Activated CD8-positive, alpha-beta memory T cell treated with anti-CD3 and anti-CD28 coated beads, Interleukin-2, amount 10 ng/mL, durations not matched to agents 7 days and 5 days (primary cell): ENCODE measurements at regions not wholly inside any gene's neighbourhood (a gene's known extent, or its start where the extent isn't known, plus 50 kb on each side); places are given as distances from the start of the nearest gene placed in this dataset.

Experiments
- ATAC-seq: fragments of 150-1000 bp; cut with Tn5 transposase; one replicate; pipeline ENCODE4 v1.10.0; 2021; ENCODE audit warnings: moderate library complexity
- CTCF ChIA-PET: fragments of 350-600 bp; sonication (Branson Sonifier 250); formaldehyde crosslinking; loops from one replicate; lab custom pipeline; 2021; ENCODE audit warnings: antibody characterized with exemption; lab: Charles Lee
- DNase-seq: peaks from one replicate; pipeline ENCODE4 v3.0.0-alpha.2; 2020
- H3K27ac Mint-ChIP-seq: one replicate; pipeline ENCODE4 v1.8.0; 2021; ENCODE audit warnings: mild to moderate bottlenecking, mixed read lengths
- H3K27me3 Mint-ChIP-seq: one replicate; pipeline ENCODE4 v1.8.0; 2021; ENCODE audit warnings: mixed read lengths
- H3K36me3 Mint-ChIP-seq: one replicate; pipeline ENCODE4 v1.8.0; 2021; ENCODE audit warnings: mild to moderate bottlenecking, mixed read lengths
- H3K4me1 Mint-ChIP-seq: one replicate; pipeline ENCODE4 v1.8.0; 2021; ENCODE audit warnings: mixed read lengths
- H3K4me3 Mint-ChIP-seq: one replicate; pipeline ENCODE4 v1.8.0; 2021; ENCODE audit warnings: mild to moderate bottlenecking, moderate library complexity, mixed read lengths
- H3K9me3 Mint-ChIP-seq: one replicate; pipeline ENCODE4 v1.8.0; 2022; ENCODE audit warnings: low read depth, mixed read lengths

DNA sequence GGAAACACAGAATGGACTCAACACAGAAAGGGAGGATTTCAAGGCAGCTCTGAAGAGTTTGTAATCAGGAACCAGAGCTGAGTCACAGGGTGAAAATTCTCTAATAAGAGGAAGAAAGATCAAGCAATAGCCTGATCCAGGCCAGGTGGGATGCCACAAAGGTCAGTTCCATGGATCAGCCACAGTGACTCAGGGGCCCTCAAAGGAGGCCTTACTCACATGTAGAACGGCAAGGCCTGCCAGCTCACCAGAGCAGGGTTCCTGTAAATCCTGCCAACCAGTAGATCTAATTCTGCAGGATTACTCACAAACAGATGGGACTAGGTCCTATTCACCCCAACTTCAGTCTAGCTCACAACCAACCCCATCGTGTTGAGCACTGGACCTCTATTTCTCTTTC is 78.3 kb upstream of the PPP2R3A start:
- Mint-ChIP-seq H3K27ac (no peak overlapping the region), H3K4me3 (no peak overlapping the region), H3K4me1 (no peaks in the 10 kb centered on the region), H3K27me3 (no peaks in the 10 kb centered on the region), H3K9me3 (no peaks in the 10 kb centered on the region), H3K36me3 (no peaks in the 10 kb centered on the region)
- ATAC-seq, result no peak
- DNase-seq, result no peak
- CTCF ChIA-PET, result no interaction called here

DNA sequence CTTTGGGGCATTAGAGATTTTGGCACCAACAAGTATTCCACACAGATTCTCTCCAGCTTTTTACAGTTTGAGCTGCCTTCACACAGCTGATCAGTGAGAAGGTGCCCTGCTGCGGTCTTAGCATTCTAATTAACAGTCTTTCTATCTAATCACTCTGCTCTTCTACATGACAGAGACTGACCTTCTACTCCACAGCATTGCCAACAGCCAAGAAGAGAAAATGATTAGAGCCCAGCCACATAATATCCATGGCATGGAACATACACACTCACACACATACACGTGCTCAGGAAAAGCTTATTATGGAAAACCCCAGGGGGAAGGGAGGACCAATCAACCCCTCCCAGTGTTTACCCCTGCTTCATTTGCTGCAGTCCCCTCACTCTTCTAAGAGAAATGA is 76.1 kb upstream of the PPP2R3A start:
- Mint-ChIP-seq H3K27me3 (no peaks in the 10 kb centered on the region), H3K4me1 (no peaks in the 10 kb centered on the region), H3K9me3 (no peaks in the 10 kb centered on the region), H3K4me3 (no peak overlapping the region), H3K36me3 (no peaks in the 10 kb centered on the region), H3K27ac (no peak overlapping the region)
- CTCF ChIA-PET, result no interaction called here
- ATAC-seq (no peak), DNase-seq (no peak)

GRCh38 chr3:135891121-135891520 is 74.4 kb upstream of the PPP2R3A start:
- Mint-ChIP-seq H3K27me3 (no peaks in the 10 kb centered on the region), H3K27ac (no peak overlapping the region), H3K36me3 (no peaks in the 10 kb centered on the region), H3K9me3 (no peaks in the 10 kb centered on the region), H3K4me3 (no peak overlapping the region), H3K4me1 (no peaks in the 10 kb centered on the region)
- ATAC-seq (no peak), DNase-seq (no peak)
- CTCF ChIA-PET, result no interaction called here

- no peaks in the 10 kb centered on the region for H3K9me3 Mint-ChIP-seq
- H3K4me3 Mint-ChIP-seq, result no peak overlapping the region
- H3K27ac Mint-ChIP-seq, result no peak overlapping the region
- H3K36me3 Mint-ChIP-seq, result no peaks in the 10 kb centered on the region
- CTCF ChIA-PET, result no interaction called here
- H3K27me3 Mint-ChIP-seq, result no peaks in the 10 kb centered on the region
- H3K4me1 Mint-ChIP-seq, result no peaks in the 10 kb centered on the region
- ATAC-seq, result no peak
- peak; percentile 55 for DNase-seq
Measured at GRCh38 chr3:135895106-135895733, 70.3 kb upstream of the PPP2R3A start.

DNA sequence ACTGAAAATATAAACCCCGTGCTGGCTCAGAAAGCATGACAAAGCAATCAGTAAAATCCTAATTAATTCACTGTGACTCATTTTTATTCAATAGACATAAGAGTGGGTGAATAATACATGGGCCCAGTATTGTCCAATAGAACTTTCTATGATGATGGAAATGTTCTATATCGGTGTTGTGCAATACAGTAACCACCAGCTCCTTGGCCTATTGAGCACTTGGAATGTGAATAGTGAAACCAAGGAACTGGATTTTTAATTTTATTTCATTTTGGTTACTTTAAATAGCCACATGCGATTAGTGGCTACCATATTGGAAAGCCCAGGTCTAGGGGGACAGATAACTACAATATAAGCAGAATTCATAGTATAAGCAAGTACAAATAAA is 69.8 kb upstream of the PPP2R3A start:
- Mint-ChIP-seq H3K4me1 (no peaks in the 10 kb centered on the region), H3K9me3 (no peaks in the 10 kb centered on the region), H3K4me3 (no peak overlapping the region), H3K36me3 (no peaks in the 10 kb centered on the region), H3K27me3 (no peaks in the 10 kb centered on the region), H3K27ac (no peak overlapping the region)
- CTCF ChIA-PET, result no interaction called here
- DNase-seq (no peak), ATAC-seq (no peak)

DNA sequence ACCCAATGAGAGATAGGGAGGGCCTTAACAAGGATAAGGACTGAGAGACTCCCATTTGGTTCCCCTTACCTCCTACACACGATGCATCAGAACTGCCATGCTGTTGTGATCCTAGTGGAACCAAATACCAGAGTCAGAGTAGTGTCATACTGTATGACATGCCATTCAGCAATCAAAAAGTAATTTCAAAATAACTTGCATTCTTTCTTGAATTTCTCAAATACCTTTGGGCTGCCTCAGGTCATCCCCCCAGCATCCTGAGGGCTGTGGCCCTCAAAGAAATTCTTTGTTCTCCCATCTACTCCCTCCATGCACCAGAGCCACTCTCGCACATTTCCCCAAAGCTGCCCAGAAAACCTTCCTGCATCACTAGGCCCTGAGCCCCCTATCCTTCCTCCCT is 68.9 kb upstream of the PPP2R3A start:
- ATAC-seq, result no peak
- Mint-ChIP-seq H3K4me3 (no peak overlapping the region), H3K27ac (no peak overlapping the region), H3K36me3 (no peaks in the 10 kb centered on the region), H3K9me3 (no peaks in the 10 kb centered on the region), H3K4me1 (no peaks in the 10 kb centered on the region), H3K27me3 (no peaks in the 10 kb centered on the region)
- CTCF ChIA-PET, result no interaction called here
- no peak for DNase-seq

DNA sequence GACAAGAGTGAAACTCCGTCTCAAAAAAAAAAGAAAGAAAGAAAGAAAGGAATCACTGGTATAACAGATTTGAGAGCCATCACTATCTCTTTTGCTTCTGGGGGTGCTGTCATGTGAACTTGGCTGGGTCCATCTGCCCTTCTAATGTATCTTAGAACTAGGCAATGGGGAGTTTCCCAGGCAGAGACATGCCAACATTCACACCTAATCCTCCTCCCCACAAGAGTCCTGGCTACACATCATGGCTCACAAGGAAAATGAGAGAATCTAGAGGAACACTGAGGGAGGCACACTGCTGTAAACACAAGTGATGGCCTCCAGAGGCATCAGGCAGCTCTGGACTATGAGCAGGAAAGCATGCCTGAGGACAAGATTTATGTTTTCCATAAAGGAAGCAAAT is 67.8 kb upstream of the PPP2R3A start:
- DNase-seq (no peak), ATAC-seq (no peak)
- H3K4me1 Mint-ChIP-seq, result no peaks in the 10 kb centered on the region
- no peak overlapping the region for H3K4me3 Mint-ChIP-seq
- H3K36me3 Mint-ChIP-seq, result no peaks in the 10 kb centered on the region
- no peaks in the 10 kb centered on the region for H3K9me3 Mint-ChIP-seq
- no peaks in the 10 kb centered on the region for H3K27me3 Mint-ChIP-seq
- no peak overlapping the region for H3K27ac Mint-ChIP-seq
- CTCF ChIA-PET, result no interaction called here

GRCh38 chr3:135898774-135899173 is 66.8 kb upstream of the PPP2R3A start:
- Mint-ChIP-seq H3K4me3 (no peak overlapping the region), H3K9me3 (no peaks in the 10 kb centered on the region), H3K4me1 (no peaks in the 10 kb centered on the region), H3K27me3 (no peaks in the 10 kb centered on the region), H3K27ac (no peak overlapping the region), H3K36me3 (no peaks in the 10 kb centered on the region)
- ATAC-seq (no peak), DNase-seq (no peak)
- CTCF ChIA-PET, result no interaction called here

DNA sequence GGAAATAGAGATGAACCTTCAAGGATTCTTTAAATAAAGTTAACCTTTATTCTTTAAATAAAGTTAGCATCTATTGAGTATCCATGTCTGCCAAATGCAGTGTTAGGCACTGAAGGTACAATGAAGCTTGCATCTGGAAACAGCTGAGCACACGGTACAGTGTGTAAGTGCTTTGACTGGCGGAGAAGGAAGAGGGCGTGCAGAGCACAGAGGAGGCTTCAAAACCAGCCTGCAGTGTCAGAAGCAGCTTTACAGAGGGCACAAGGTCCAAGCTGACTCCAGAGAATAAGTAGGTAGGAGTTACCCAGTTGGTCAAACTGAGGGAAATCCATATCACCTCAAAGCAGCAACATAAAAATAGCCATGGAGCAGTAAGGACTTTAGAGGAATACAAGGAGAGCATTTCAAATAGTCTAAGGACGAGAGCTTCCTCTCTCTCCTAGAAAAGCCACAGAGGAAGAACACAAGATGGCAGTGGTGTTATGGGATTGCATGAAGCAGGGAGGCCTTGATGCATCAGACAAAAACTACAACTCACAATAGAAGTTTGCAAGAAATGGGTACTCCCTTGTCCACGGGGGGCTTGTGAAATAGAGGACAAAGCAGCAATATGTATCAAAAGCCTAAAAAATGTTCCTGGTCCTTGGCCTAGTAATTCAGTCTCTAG is 60.3 kb upstream of the PPP2R3A start:
- DNase-seq, result no peak
- no peak for ATAC-seq
- no peaks in the 10 kb centered on the region for H3K36me3 Mint-ChIP-seq
- no peaks in the 10 kb centered on the region for H3K27me3 Mint-ChIP-seq
- H3K9me3 Mint-ChIP-seq, result no peaks in the 10 kb centered on the region
- H3K4me3 Mint-ChIP-seq, result no peak overlapping the region
- CTCF ChIA-PET, result no interaction called here
- H3K27ac Mint-ChIP-seq, result no peak overlapping the region
- H3K4me1 Mint-ChIP-seq, result no peaks in the 10 kb centered on the region

GRCh38 chr3:135907422-135908165 is 57.9 kb upstream of the PPP2R3A start:
- ATAC-seq, result no peak
- CTCF ChIA-PET, result interaction anchor here (0.5 kb wide), 1 partner anchor 57 kb away, joined by 3 read pairs; no protein-coding TSS in a partner anchor

GRCh38 chr3:135908225-135908624 is 57.3 kb upstream of the PPP2R3A start:
- Mint-ChIP-seq H3K4me1 (no peaks in the 10 kb centered on the region), H3K36me3 (no peaks in the 10 kb centered on the region), H3K9me3 (no peaks in the 10 kb centered on the region), H3K27me3 (no peaks in the 10 kb centered on the region), H3K27ac (no peak overlapping the region), H3K4me3 (no peak overlapping the region)
- no peak for DNase-seq
- ATAC-seq, result no peak
- CTCF ChIA-PET, result no interaction called here

More at GRCh38 chr3:135907422-135908165, 57.9 kb upstream of the PPP2R3A start:
- DNase-seq, result no peak
- H3K9me3 Mint-ChIP-seq, result no peaks in the 10 kb centered on the region
- H3K4me3 Mint-ChIP-seq, result no peak overlapping the region
- no peaks in the 10 kb centered on the region for H3K36me3 Mint-ChIP-seq
- H3K4me1 Mint-ChIP-seq, result no peaks in the 10 kb centered on the region
- no peaks in the 10 kb centered on the region for H3K27me3 Mint-ChIP-seq
- no peak overlapping the region for H3K27ac Mint-ChIP-seq

DNA sequence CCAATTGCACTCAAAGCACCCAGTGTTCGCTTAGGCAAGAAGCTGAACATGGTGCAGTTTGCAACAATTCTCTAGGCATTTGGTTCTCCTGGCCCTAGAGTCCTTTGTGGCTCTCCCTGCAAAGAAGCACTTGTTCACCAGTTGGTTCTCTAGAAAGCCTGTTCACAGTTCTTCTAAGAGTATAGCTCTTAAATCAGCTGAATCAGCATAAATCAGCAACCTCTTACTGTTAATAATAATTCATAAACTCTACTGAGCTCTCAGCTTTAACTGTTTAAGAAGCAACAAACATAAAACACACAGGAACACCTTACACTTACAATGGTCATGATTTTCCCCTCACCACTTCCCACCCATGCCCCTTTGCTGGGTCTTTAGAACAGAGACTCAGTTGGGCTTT is 56.8 kb upstream of the PPP2R3A start:
- Mint-ChIP-seq H3K36me3 (no peaks in the 10 kb centered on the region), H3K4me3 (no peak overlapping the region), H3K9me3 (no peaks in the 10 kb centered on the region), H3K4me1 (no peaks in the 10 kb centered on the region), H3K27me3 (no peaks in the 10 kb centered on the region), H3K27ac (no peak overlapping the region)
- ATAC-seq (no peak), DNase-seq (no peak)
- CTCF ChIA-PET, result no interaction called here

DNA sequence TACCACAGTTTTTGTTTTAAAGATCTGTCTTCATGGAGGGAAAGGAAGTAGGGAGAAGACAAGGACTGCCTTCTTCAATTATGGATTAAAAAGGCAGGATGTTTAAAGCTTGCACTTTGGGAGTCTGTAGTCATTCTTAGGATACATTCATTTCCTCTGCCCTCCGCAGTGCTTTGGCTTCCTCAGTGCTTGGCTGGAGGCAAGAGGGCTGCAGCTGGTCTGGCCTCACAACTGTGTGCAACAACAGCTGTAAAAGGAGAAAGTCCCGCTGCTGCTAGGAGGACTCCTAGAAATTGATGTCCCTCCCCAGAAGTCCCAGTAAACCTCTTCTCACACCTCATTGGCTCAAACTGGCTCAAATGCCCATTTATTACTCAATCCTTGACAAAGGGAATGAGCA is 54.4 kb upstream of the PPP2R3A start:
- H3K27me3 Mint-ChIP-seq, result no peaks in the 10 kb centered on the region
- H3K9me3 Mint-ChIP-seq, result no peaks in the 10 kb centered on the region
- no peak for ATAC-seq
- DNase-seq, result no peak
- H3K36me3 Mint-ChIP-seq, result no peaks in the 10 kb centered on the region
- H3K27ac Mint-ChIP-seq, result no peak overlapping the region
- no peak overlapping the region for H3K4me3 Mint-ChIP-seq
- H3K4me1 Mint-ChIP-seq, result no peaks in the 10 kb centered on the region
- CTCF ChIA-PET, result no interaction called here

DNA sequence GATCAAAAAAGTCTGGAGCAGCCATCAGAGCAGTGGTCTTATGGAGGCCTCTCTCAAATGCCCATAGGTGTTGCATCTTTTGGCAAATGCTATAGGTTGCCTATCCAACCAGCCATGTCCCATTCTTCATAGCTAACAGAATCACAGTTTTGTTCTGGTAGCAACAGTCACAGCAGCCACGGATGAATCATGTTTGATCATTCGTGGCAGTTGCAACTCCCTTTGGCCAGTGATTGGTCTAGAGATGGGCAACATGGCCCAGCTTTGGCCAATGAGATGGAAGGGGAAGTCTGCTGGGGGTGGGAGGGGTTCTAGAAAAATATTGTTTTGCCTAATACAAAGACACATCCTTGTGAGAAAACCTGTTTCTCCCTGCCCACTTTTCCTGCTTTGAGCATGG is 50.3 kb upstream of the PPP2R3A start:
- Mint-ChIP-seq H3K9me3 (no peaks in the 10 kb centered on the region), H3K27ac (no peak overlapping the region), H3K4me3 (no peak overlapping the region), H3K4me1 (no peaks in the 10 kb centered on the region), H3K27me3 (peaks cover 5% of the 10 kb centered on the region), H3K36me3 (no peaks in the 10 kb centered on the region)
- ATAC-seq (no peak), DNase-seq (no peak)
- CTCF ChIA-PET, result interaction anchor here (1.1 kb wide), 1 partner anchor 127 kb away, joined by 3 read pairs; no protein-coding TSS in a partner anchor
